NCI-H1092 treated with DMSO at 0.1 percent for 48 hours (cell line): ENCODE measurements at regions not wholly inside any gene's neighbourhood (a gene's known extent, or its start where the extent isn't known, plus 50 kb on each side); places are given as distances from the start of the nearest gene placed in this dataset.

Source experiments
- DNase-seq: peaks from one replicate; lab custom pipeline; 2025; lab: John Stamatoyannopoulos, UW

DNA sequence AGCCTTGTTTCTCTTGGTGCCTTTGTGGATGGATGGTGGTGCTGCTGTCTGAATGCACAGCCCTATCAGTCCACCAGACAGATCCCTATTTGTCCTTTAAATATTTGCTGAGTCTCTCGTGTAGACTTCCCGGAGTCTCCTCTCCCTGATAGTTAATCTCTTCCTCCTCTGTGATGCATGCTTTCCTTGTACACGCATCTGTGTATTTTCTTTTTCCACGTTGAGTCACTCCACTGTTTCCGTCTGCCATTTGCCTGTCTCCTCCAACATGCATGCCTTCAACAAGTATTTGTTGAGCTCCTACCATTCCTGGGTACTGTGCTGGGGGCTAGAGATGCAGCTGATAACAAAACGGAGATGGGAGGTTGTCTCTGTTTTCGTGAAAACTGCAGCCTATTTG, 282.6 kb downstream of the HAPSTR1 start:
- no peak for DNase-seq

- DNase-seq, result no peak
Observed at GRCh38 chr16:9378876-9379275, 287.4 kb downstream of the HAPSTR1 start.

DNA sequence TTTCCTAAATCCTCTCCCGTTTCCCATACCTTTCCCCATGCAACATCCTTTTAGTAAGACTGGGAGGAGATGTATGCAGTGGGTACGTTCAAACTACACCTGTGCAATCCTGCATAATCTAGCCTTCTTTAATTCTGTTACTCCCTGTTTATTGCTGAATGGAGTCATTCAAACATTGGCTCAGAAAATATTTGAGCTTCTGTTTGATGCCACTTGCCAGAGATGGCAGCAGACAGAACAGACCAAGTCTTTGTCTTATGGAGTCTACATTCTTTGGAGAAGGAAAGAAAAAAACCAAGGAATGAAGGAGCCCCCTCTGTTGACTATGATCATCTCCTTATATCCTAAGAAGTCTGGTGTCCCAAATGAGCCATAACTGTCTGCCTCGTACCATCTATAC, 288.8 kb downstream of the HAPSTR1 start:
- DNase-seq, result no peak

DNA sequence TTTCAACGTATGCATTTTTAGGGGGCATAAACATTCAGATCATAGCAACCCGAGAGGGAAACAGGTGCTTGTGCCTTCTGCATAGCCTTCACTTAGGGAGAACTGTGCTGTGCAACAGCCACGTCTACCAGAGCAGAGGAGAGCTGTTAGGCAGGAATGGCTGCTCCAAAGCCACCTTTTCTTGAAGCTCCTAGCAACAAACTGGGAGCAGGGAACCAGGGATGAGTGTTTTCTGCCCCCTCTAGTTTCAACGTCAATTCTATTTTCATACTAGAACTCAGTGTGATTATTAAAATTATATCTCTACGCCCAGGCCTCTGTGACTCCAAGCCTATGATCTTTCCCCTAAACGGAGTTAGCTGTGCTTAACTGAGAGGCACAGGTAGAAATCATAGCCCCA, 290.0 kb downstream of the HAPSTR1 start:
- no peak for DNase-seq

GRCh38 chr16:9381905-9382304, 290.5 kb downstream of the HAPSTR1 start:
- DNase-seq, result no peak

DNA sequence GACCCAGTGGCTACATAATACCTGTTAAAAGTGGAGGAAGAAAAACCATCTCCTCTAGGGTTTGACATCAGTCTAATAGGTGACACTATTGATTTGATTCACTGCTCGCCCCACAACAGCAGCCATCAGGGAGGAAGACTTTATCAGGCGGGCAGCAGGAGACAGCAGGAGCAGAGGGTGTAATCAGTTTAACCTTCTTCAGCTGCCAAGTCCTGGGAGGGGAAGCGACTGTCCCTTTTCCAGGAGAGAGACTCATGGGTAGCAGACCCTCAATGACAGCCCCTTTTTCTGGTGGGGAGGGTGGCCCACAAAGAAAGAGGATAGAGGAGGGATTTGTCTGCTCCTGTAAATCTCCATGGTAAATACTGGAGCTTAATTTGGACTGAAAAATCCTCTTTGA, 291.8 kb downstream of the HAPSTR1 start:
- DNase-seq, result no peak

DNA sequence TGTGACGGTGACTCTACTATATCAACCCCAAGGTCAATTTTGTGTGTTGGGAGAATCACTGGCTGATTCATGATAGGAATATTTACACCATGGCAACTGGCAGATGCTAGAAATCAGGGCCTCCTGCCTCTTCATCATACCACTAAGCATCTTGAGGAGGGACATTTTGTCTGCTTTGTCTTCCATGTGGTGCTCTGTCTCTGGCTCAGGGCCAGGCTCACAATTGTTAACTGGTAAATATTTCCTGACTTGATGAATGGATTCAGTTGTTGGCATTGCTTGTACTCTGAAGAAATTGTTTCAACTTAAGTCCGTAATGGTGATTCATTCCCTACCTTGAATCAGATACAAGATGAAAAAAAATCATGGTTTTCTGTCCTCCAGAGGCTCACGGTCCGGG, 292.7 kb downstream of the HAPSTR1 start:
- no peak for DNase-seq

DNA sequence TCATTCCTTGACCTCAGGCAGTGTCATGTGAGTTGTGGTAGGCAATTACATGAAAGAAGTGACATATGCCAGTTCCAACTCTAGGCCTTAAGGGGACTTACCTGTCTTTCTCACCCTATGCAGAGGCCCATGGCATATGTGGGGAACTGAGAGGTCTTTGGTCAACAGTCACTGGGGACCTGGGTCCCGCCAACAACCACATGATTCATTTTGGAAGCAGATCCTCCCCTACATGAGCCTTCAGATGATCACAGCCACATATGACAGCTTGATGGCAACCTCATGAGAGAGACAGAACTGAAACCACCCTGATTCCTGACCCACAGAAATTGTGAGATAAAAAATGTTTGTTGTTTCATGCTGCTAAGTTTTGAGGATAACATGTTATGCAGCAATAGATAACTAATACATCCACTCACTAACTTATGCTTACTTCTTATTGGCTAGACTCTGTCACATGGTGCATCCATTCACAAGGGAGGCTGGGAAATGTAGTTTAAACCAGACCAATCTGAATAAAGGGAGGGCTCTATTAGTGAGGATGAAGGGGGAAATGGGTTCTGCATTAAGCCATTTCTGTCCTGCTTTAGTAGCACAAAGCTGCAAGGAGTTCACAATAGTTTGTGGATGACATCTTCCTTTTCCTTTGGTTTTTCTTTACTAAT, 298.2 kb downstream of the HAPSTR1 start:
- DNase-seq, result no peak

- no peak for DNase-seq
Observed at GRCh38 chr16:9392956-9393355, 301.5 kb downstream of the HAPSTR1 start.

DNA sequence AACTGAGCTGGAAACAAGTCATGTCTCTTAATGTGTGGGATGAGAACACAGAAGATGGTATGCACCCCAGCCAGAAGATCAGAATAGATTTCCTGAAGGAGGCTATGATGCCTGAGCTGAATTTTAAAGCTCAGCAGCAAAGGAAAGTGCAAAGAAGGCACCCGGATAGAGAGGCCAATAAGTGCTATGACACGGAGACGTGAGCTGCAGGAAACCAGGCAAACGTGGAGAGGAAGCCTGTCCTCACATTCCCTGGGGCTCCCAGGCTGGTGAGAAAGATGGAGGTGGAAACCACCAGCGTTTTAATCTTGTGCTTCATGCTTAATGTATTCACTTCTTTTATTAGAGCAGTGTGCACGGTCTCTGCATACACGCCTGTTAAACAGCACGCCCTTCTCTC, 302.1 kb downstream of the HAPSTR1 start:
- no peak for DNase-seq

DNA sequence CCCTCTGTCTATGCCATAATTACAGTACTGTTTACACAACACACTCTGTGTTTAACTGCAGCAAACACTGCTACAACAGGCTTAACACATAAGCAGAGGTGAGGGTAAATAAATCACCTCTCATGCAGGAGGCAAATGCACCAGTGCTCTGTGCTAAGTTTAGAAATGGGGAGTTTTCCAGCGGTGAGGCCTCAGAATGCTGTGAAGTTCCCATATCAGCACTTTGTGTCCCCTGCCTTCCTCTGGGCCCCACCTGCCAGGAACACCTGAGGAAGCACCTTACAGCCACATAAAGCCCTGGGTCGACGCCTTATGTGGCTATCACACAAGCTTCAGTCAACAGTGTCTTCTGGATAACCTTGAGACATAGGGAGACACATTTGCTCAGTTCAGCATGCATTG, 304.5 kb downstream of the HAPSTR1 start:
- DNase-seq, result no peak

DNA sequence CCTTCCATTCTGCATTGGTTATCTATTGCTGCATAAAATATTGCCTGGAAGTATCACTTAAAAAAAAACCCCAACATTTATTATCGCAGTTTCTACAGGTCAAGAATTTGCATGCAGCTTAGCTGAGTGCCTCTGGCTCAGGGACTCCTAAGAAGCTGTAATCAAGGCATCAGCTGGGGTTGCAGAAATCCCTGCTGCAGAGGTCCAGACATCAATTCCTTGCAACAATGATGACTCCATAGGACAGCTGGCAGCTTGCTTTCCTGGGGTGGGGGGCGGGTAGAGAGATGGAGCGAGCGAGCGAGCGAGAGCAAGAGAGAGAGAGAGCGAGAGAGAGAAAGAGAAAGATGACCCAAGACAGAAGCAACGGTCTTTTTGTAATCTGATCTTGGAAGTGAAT, 308.1 kb downstream of the HAPSTR1 start:
- no peak for DNase-seq

DNA sequence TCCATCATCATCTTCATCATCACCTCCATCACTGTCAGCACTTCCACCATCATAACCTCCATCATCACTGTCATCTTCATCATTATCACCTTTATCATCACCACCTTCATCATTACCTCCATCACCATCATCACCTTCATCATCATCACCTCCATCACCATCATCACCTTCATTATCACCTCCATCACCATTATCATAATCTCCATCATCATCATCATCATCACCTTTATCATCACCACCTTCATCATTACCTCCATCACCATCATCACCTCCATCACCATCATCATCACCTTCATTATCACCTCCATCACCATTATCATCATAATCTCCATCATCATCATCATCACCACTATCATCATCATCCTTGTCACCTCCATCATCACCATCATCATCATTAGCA, 309.7 kb downstream of the HAPSTR1 start:
- no peak for DNase-seq

GRCh38 chr16:9402293-9402860, 310.9 kb downstream of the HAPSTR1 start:
- no peak for DNase-seq

GRCh38 chr16:9404811-9405210, 313.4 kb downstream of the HAPSTR1 start:
- no peak for DNase-seq

DNA sequence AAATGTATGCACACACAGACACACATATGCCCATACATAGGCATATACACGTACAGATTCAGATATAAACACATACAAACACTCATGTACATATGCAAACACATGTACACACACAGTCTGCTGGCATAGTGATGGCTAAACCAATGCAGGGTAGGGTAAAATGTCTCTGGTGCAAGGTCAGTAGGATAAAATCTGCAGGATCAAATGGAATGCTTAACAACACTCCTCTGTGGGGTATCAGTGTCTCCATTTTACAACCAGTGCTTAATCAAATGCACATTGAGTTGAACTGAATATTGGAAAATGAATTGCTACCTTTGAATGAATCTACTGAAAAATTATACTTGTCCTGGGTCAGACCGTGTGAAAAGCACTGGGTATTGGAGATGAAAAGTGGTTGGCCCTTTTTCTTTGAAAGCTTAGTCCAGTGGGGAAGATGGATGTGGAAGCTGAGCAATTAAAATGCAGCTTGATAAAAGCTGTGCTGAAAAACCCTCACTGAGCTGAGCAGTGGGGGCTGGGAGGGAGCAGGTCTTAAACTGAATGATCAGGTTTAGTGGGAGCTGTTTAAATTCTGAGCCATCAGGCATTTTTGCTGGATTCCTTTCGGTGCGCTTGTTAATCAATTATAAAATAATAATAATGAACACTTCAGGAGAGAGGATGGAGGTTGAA, 314.7 kb downstream of the HAPSTR1 start:
- no peak for DNase-seq

DNA sequence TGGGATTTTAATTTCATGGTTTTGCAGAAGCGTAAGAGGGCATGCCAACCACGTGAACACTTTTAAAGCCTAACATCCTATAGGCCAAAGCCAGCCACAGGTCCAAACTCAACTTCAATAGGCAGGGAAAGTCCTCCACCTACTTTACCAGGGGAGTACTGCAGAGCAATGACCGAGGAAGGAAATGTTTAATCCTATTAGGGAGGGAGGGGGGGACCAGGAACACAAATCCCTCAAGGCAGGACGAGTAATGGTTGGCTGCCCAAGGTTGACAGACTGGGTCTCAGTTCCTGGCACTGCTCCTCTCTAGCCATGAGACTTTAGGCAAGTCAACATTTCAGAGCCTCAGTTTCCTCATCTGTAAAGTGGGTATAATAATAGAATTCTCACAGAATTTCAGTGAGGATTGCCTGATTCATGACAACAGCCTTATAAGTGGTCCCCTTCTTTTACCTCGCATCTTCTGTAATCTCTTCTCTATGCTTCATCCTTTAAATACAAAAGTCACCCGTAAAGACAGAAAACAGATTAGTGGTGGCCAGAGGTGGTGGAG, 315.8 kb downstream of the HAPSTR1 start:
- no peak for DNase-seq

- DNase-seq, result no peak
Observed at GRCh38 chr16:9408297-9408878, 316.9 kb downstream of the HAPSTR1 start.

DNA sequence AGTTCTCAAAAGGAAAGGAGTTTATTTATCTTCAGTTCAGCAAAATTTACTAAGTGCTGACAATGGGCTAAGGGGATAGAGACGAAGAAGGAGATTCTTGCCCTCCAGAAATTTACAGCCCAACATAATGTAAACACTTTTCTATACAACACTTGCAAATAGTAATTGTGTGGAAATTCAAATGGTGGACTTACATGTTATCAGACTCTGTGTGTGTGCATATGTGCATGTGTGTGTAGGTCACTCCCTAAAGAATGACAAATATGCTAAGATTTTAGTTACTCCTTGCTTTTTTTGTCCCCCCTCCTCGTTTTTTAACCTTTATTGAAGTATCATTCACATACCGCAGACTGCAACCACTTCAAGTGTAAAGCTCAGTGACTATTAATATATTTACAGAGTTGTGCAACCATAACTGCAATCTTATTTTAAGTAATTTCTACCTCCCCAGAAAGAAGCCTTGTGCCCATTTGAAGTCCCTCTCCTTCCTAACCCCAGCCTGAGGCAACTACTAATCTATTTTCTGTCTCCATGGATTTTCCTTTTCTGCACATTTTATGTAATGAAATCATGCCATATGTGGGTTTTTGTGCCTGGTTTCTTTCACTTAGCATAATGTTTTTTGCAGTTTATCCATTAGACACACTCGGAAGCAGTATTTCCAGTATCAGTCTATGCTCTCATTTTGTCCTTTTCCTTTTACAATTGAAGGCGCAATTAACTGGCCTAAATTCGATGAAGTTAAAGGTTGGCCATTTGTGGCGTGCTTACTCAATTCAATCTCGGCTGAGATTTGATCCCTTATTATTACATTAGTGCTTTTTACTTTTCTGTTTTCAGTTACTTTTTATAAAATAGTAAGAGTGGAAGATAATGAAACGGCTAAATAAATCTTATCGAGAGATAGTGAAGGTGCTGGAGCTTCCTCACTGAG, 318.4 kb downstream of the HAPSTR1 start:
- DNase-seq, result no peak

DNA sequence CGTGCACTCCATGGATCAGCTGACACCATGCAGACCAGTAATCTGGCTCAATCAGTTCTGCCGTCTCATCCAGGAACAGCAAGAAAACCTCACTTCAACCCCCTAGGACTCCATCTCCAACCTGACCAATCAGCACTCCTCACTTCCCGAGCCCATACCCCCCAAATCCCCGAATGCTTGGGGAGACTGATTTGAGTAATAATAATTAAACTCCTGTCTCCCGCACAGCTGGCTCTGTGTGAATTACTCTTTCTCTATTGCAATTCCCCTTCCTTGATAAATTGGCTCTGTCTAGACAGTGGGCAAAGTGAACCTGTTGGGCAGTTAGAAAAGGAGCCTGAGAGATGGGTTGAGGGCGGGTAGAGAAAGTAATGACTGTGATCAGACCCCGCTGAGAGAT, 320.0 kb downstream of the HAPSTR1 start:
- DNase-seq, result no peak

DNA sequence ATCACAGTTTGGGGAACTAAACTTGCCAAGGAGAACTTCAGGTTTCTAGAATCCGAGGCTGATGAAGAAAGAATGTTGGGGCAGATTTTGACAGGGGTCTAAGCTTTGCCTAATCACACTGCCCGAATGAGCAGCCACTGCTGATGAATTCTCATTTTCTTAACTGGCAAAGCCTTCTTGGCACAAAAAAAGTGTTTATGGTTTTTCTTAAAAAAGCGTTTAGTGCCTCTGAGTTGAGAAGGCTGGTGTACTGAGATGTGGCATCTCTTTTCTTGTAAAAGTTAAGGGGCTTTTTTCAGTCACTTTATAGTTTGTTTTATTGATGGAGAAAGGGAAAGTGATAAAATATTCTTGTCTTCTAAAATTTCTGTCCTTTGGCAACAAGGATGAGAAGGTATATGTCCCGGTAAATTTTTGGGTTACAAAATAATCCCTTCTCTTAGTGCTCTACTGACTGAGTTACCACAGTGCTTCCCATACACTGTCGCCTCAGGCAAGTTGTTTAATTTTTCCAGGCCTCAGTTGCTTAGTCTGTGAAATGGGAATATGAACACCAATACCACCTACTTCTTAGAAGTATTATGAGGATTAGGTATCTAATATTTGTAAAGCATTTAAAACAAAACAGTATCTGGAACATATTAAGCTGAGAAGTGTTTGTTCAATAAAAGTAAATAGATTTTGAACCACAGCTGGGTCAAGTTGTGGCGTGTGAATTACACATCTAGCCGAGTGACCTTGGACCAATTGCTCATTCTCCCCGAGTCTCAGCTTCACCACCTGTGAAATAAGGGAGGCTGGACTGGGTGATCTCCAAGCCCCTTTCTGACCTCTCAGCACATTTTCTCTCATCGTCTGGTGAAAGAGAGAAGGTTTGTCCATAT, 320.8 kb downstream of the HAPSTR1 start:
- DNase-seq, result no peak
